ENCODE measurements at regions not wholly inside any gene's neighbourhood (a gene's known extent, or its start where the extent isn't known, plus 50 kb on each side); places are given as distances from the start of the nearest gene placed in this dataset.
"Not testable (repeated sequence)": the region's sequence is repeated elsewhere in the genome, so short reads cannot be mapped to it uniquely, and the experiment has no call there.

GRCh38 chr12:127038152-127038551 is 1228.8 kb upstream of the TMEM132C start:
- DNase-seq (ENCODE audit: low spot score), result no peak

- no peak for DNase-seq (ENCODE audit: low spot score)
These were observed 1228.2 kb upstream of the TMEM132C start for GRCh38 chr12:127038761-127039160.

GRCh38 chr12:127041985-127042625 is 1224.9 kb upstream of the TMEM132C start:
- DNase-seq (ENCODE audit: low spot score), result no peak

GRCh38 chr12:127043731-127044130 is 1223.2 kb upstream of the TMEM132C start:
- DNase-seq (ENCODE audit: low spot score), result no peak

- no peak for DNase-seq (ENCODE audit: low spot score)
These were observed 1222.1 kb upstream of the TMEM132C start for GRCh38 chr12:127044836-127045235.

- DNase-seq (ENCODE audit: low spot score), result no peak
These were observed 1220.5 kb upstream of the TMEM132C start for GRCh38 chr12:127046467-127046866.

- no peak for DNase-seq (ENCODE audit: low spot score)
These were observed 1218.9 kb upstream of the TMEM132C start for GRCh38 chr12:127048057-127048456.

- DNase-seq (ENCODE audit: low spot score), result not testable (repeated sequence)
These were observed 1218.4 kb upstream of the TMEM132C start for GRCh38 chr12:127048525-127048924.

GRCh38 chr12:127051139-127051538 is 1215.8 kb upstream of the TMEM132C start:
- DNase-seq (ENCODE audit: low spot score), result no peak

GRCh38 chr12:127052511-127053232 is 1214.3 kb upstream of the TMEM132C start:
- DNase-seq (ENCODE audit: low spot score), result no peak

GRCh38 chr12:127054531-127054930 is 1212.4 kb upstream of the TMEM132C start:
- no peak for DNase-seq (ENCODE audit: low spot score)

GRCh38 chr12:127060310-127060847 is 1206.6 kb upstream of the TMEM132C start:
- DNase-seq (ENCODE audit: low spot score), result no peak

GRCh38 chr12:127060933-127061332 is 1206.0 kb upstream of the TMEM132C start:
- no peak for DNase-seq (ENCODE audit: low spot score)

- DNase-seq (ENCODE audit: low spot score), result no peak
These were observed 1203.5 kb upstream of the TMEM132C start for GRCh38 chr12:127063339-127064072.

GRCh38 chr12:127064207-127064606 is 1202.8 kb upstream of the TMEM132C start:
- no peak for DNase-seq (ENCODE audit: low spot score)

GRCh38 chr12:127065595-127065994 is 1201.4 kb upstream of the TMEM132C start:
- no peak for DNase-seq (ENCODE audit: low spot score)

GRCh38 chr12:127070515-127071157 is 1196.3 kb upstream of the TMEM132C start:
- no peak for DNase-seq (ENCODE audit: low spot score)

- no peak for DNase-seq (ENCODE audit: low spot score)
These were observed 1192.8 kb upstream of the TMEM132C start for GRCh38 chr12:127074161-127074560.

- no peak for DNase-seq (ENCODE audit: low spot score)
These were observed 1191.0 kb upstream of the TMEM132C start for GRCh38 chr12:127075981-127076380.

- DNase-seq (ENCODE audit: low spot score), result no peak
These were observed 1189.5 kb upstream of the TMEM132C start for GRCh38 chr12:127077262-127078045.

- DNase-seq (ENCODE audit: low spot score), result no peak
These were observed 1188.2 kb upstream of the TMEM132C start for GRCh38 chr12:127078577-127079350.

All from AG08396 (cell line).